GM23338 (cell line): ENCODE measurements at regions not wholly inside any gene's neighbourhood (a gene's known extent, or its start where the extent isn't known, plus 50 kb on each side); places are given as distances from the start of the nearest gene placed in this dataset.

Experiments used
- CREB1 ChIP-seq: fragments of 250-450 bp; sonication (Bioruptor Pico); IDR thresholded peaks from 2 replicates; pipeline ENCODE4 v1.5.0; 2020; ENCODE audit warnings: low read depth, mild to moderate bottlenecking, moderate library complexity
- EZH2 ChIP-seq: fragments of 200-600 bp; sonication (generic); IDR thresholded peaks from one replicate; pipeline ENCODE4 v1.8.0; 2017; ENCODE audit warnings: antibody characterized with exemption, mild to moderate bottlenecking, low read depth; ENCODE audit not compliant: unreplicated experiment
- EZH2phosphoT487 ChIP-seq: fragments of 200-600 bp; sonication (generic); IDR thresholded peaks from one replicate; pipeline ENCODE4 v1.8.1; 2018; ENCODE audit warnings: antibody characterized with exemption; ENCODE audit not compliant: unreplicated experiment
- JUNB ChIP-seq: IDR thresholded peaks from one replicate; pipeline ENCODE4 v1.6.1; 2016; ENCODE audit warnings: antibody characterized with exemption; ENCODE audit not compliant: unreplicated experiment
- POLR2AphosphoS5 ChIP-seq: IDR thresholded peaks from 2 replicates; pipeline ENCODE4 v1.6.1; 2016; ENCODE audit warnings: antibody characterized with exemption, low read depth
- STAT1 ChIP-seq: IDR thresholded peaks from one replicate; pipeline ENCODE4 v1.6.1; 2016; ENCODE audit warnings: antibody characterized with exemption; ENCODE audit not compliant: unreplicated experiment
- TF ChIP-seq, protein P1 (sequence below), 2 experiments: fragments of 200-600 bp in 1 of 2; sonication (generic) in 1 of 2; conservative IDR thresholded peaks; 2 replicates each; pipeline versions ENCODE4 v1.5.1 to v1.6.1; 2016 to 2017; ENCODE audit warnings: antibody characterized with exemption in 2 of 2, low read depth in 2 of 2, mild to moderate bottlenecking in 2 of 2, moderate library complexity in 1 of 2
- TF ChIP-seq, protein P2 (sequence below): IDR thresholded peaks from one replicate; pipeline ENCODE4 v1.6.1; 2018; ENCODE audit warnings: antibody characterized with exemption; ENCODE audit not compliant: unreplicated experiment

DNA sequence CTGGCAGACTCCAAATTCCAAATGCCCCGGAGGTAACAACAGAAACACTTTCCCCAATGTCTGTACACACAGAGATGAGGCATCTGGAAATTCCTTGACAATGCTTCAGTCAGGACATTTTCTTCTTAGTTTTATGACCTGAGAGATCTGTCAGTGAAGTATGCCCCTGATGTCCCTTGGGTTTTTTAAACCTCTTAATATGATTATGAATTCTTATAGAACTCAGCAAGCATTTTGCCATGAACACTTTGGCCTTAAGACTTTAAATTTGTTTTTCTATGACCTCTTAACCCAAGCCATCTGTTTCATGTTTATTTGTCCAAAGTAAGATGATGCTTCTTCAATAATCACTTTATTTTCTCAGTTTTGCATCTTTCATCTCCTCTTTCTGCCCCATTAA lies 1206.2 kb downstream of the GATA3 start:
- TF ChIP-seq, protein P1, sequence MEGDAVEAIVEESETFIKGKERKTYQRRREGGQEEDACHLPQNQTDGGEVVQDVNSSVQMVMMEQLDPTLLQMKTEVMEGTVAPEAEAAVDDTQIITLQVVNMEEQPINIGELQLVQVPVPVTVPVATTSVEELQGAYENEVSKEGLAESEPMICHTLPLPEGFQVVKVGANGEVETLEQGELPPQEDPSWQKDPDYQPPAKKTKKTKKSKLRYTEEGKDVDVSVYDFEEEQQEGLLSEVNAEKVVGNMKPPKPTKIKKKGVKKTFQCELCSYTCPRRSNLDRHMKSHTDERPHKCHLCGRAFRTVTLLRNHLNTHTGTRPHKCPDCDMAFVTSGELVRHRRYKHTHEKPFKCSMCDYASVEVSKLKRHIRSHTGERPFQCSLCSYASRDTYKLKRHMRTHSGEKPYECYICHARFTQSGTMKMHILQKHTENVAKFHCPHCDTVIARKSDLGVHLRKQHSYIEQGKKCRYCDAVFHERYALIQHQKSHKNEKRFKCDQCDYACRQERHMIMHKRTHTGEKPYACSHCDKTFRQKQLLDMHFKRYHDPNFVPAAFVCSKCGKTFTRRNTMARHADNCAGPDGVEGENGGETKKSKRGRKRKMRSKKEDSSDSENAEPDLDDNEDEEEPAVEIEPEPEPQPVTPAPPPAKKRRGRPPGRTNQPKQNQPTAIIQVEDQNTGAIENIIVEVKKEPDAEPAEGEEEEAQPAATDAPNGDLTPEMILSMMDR (conservative IDR thresholded peaks at IDR 0.05; ENCODE audit: low read depth in 2 of 2) = no peak
- TF ChIP-seq POLR2AphosphoS5 (no peak), JUNB (no peak), EZH2 (no peak), CREB1 (CRISPR knock-in tag) (no peak), EZH2phosphoT487 (no peak), STAT1 (no peak)
- TF ChIP-seq, protein P2, sequence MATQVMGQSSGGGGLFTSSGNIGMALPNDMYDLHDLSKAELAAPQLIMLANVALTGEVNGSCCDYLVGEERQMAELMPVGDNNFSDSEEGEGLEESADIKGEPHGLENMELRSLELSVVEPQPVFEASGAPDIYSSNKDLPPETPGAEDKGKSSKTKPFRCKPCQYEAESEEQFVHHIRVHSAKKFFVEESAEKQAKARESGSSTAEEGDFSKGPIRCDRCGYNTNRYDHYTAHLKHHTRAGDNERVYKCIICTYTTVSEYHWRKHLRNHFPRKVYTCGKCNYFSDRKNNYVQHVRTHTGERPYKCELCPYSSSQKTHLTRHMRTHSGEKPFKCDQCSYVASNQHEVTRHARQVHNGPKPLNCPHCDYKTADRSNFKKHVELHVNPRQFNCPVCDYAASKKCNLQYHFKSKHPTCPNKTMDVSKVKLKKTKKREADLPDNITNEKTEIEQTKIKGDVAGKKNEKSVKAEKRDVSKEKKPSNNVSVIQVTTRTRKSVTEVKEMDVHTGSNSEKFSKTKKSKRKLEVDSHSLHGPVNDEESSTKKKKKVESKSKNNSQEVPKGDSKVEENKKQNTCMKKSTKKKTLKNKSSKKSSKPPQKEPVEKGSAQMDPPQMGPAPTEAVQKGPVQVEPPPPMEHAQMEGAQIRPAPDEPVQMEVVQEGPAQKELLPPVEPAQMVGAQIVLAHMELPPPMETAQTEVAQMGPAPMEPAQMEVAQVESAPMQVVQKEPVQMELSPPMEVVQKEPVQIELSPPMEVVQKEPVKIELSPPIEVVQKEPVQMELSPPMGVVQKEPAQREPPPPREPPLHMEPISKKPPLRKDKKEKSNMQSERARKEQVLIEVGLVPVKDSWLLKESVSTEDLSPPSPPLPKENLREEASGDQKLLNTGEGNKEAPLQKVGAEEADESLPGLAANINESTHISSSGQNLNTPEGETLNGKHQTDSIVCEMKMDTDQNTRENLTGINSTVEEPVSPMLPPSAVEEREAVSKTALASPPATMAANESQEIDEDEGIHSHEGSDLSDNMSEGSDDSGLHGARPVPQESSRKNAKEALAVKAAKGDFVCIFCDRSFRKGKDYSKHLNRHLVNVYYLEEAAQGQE = no peak
